CD4-positive, alpha-beta T cell (primary cell): ENCODE measurements at regions not wholly inside any gene's neighbourhood (a gene's known extent, or its start where the extent isn't known, plus 50 kb on each side); places are given as distances from the start of the nearest gene placed in this dataset.

Source experiments
- ATAC-seq: fragments of 200-7000 bp; cut with Tn5 transposase; one replicate; pipeline ENCODE4 v1.10.0; 2022; ENCODE audit warnings: mild to moderate bottlenecking; ENCODE audit not compliant: poor library complexity
- CTCF ChIA-PET: fragments of 350-600 bp; sonication (Branson Sonifier 250); formaldehyde crosslinking; loops from one replicate; lab custom pipeline; 2021; ENCODE audit warnings: antibody characterized with exemption, inconsistent platforms; lab: Charles Lee
- POLR2A ChIA-PET: fragments of 350-600 bp; sonication (Branson Sonifier 250); formaldehyde crosslinking; loops from one replicate; lab custom pipeline; 2021; ENCODE audit warnings: antibody characterized with exemption, inconsistent platforms; lab: Charles Lee
- DNase-seq, 14 experiments: peaks; one replicate each; pipeline ENCODE4 v3.0.0-alpha.2; 2013 to 2020; ENCODE audit warnings: mixed read lengths in 2 of 14
- H3K27ac ChIP-seq, 2 donors: one replicate each; pipeline versions ENCODE4 v1.5.1 to v1.7.0; 2013; ENCODE audit warnings: low read length in 2 of 2, low read depth in 1 of 2, mild to moderate bottlenecking in 1 of 2
- H3K27me3 ChIP-seq, 2 experiments: 1 replicate in 1 of 2; 2 replicates in 1 of 2; pipeline versions ENCODE4 v1.6.1 to v1.7.0; 2013; ENCODE audit warnings: low read length in 2 of 2, control low read depth in 1 of 2, mild to moderate bottlenecking in 1 of 2, moderate library complexity in 1 of 2; ENCODE audit not compliant: insufficient read depth in 2 of 2, control insufficient read depth in 1 of 2
- H3K36me3 ChIP-seq: one replicate; pipeline ENCODE4 v1.6.1; 2013; ENCODE audit warnings: low read length, control low read depth; ENCODE audit not compliant: insufficient read depth
- H3K4me1 ChIP-seq: one replicate; pipeline ENCODE4 v1.6.1; 2013; ENCODE audit warnings: low read length, control low read depth; ENCODE audit not compliant: insufficient read depth
- H3K4me3 ChIP-seq: one replicate; pipeline ENCODE4 v1.5.1; 2013; ENCODE audit warnings: mild to moderate bottlenecking, low read length, moderate library complexity
- H3K9me3 ChIP-seq, 2 experiments: 1 replicate in 1 of 2; 2 replicates in 1 of 2; pipeline versions ENCODE4 v1.6.1 to v1.7.0; 2013; ENCODE audit warnings: low read length in 2 of 2, mild to moderate bottlenecking in 2 of 2, control low read depth in 1 of 2, moderate library complexity in 1 of 2; ENCODE audit not compliant: control insufficient read depth in 1 of 2, insufficient read depth in 1 of 2
- H3K27ac Mint-ChIP-seq: one replicate; pipeline ENCODE4 v1.8.0; 2020; ENCODE audit warnings: mixed read lengths
- H3K27me3 Mint-ChIP-seq: one replicate; pipeline ENCODE4 v1.8.0; 2021; ENCODE audit warnings: mixed read lengths
- H3K36me3 Mint-ChIP-seq: one replicate; pipeline ENCODE4 v1.8.0; 2021; ENCODE audit warnings: low read depth, mixed read lengths
- H3K4me1 Mint-ChIP-seq: one replicate; pipeline ENCODE4 v1.8.0; 2021; ENCODE audit warnings: low read depth, mixed read lengths
- H3K4me3 Mint-ChIP-seq: one replicate; pipeline ENCODE4 v1.8.0; 2020; ENCODE audit warnings: mild to moderate bottlenecking, mixed read lengths
- H3K9me3 Mint-ChIP-seq: one replicate; pipeline ENCODE4 v1.8.0; 2020; ENCODE audit warnings: mixed read lengths
- intact Hi-C, 2 experiments: fragments of 100-400 bp; cut with DNase I in 1 of 2; cut with micrococcal nuclease in 1 of 2; formaldehyde crosslinking; loops; one replicate each; pipeline versions ENCODE4 v1.15.1 to v1.9.0; 2023 to 2025; cut with DNase I, micrococcal nuclease
- TF ChIP-seq, protein P1 (sequence below): fragments of 200-600 bp; IDR thresholded peaks from one replicate; pipeline ENCODE4 v1.8.0; 2022; ENCODE audit warnings: antibody characterized with exemption, mild to moderate bottlenecking

DNA sequence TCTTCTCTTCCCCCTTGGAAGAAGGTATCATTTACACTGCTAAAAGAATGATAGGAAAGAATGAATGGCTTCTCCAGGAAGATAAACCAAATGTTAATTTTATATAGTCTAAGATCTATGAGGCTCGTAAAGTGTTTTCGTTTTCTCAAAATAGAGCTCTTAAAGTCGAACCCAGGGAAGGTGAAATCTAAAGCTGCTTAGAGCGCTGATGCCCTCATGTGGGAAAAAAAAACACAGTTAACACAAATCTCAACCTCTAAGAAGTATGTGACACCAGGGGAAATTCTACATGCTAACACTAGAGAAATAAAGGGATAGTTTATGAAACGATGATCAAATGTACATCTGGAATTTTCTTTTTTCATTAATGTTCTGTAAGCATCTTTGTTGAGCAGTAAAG lies 257.9 kb downstream of the RASEF start:
- TF ChIP-seq, protein P1, sequence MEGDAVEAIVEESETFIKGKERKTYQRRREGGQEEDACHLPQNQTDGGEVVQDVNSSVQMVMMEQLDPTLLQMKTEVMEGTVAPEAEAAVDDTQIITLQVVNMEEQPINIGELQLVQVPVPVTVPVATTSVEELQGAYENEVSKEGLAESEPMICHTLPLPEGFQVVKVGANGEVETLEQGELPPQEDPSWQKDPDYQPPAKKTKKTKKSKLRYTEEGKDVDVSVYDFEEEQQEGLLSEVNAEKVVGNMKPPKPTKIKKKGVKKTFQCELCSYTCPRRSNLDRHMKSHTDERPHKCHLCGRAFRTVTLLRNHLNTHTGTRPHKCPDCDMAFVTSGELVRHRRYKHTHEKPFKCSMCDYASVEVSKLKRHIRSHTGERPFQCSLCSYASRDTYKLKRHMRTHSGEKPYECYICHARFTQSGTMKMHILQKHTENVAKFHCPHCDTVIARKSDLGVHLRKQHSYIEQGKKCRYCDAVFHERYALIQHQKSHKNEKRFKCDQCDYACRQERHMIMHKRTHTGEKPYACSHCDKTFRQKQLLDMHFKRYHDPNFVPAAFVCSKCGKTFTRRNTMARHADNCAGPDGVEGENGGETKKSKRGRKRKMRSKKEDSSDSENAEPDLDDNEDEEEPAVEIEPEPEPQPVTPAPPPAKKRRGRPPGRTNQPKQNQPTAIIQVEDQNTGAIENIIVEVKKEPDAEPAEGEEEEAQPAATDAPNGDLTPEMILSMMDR = no peak
- no peak for ATAC-seq
- H3K27ac ChIP-seq = no peak overlapping the region
- H3K4me1 ChIP-seq = no peaks in the 10 kb centered on the region
- no peaks in the 10 kb centered on the region for H3K9me3 ChIP-seq
- H3K4me3 ChIP-seq = no peak overlapping the region
- H3K36me3 ChIP-seq = no peaks in the 10 kb centered on the region
- no peaks in the 10 kb centered on the region for H3K27me3 ChIP-seq
- Mint-ChIP-seq H3K27me3 (no peaks in the 10 kb centered on the region), H3K9me3 (no peaks in the 10 kb centered on the region), H3K4me1 (no peaks in the 10 kb centered on the region), H3K36me3 (no peaks in the 10 kb centered on the region), H3K4me3 (no peak overlapping the region), H3K27ac (no peak overlapping the region)
- POLR2A ChIA-PET = no interaction called here
- intact Hi-C loops = no loop called here
- no peak for DNase-seq
- CTCF ChIA-PET = no interaction called here

DNA sequence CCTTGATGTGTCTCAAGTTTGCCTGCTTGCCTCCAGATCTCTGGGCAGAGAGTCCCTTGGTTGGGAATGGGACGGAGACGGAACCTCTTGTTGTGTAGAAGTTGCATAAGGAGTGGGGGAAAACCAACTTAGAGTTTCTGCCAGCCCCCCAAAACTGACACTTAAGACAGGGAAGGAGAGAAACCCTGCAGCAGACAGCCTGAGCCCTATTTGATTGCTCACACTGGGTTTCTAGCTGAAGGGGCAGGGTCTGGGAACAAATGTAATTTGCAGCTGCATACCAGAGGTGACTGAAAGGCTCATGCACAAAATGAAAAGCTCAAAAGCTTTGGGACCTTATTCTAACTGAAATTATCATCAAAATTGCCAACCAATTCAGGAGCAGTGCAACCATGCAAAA lies 254.5 kb downstream of the RASEF start:
- intact Hi-C loops = no loop called here
- no peaks in the 10 kb centered on the region for H3K4me1 ChIP-seq
- ATAC-seq (no peak), DNase-seq (no peak)
- H3K4me3 Mint-ChIP-seq = no peak overlapping the region
- no peaks in the 10 kb centered on the region for H3K27me3 ChIP-seq
- H3K27ac Mint-ChIP-seq = no peak overlapping the region
- no peaks in the 10 kb centered on the region for H3K9me3 Mint-ChIP-seq
- no peaks in the 10 kb centered on the region for H3K36me3 ChIP-seq
- H3K36me3 Mint-ChIP-seq = no peaks in the 10 kb centered on the region
- no peak overlapping the region for H3K4me3 ChIP-seq
- TF ChIP-seq, protein P1 = no peak
- ChIA-PET POLR2A (no interaction called here), CTCF (no interaction called here)
- H3K4me1 Mint-ChIP-seq = no peaks in the 10 kb centered on the region
- no peaks in the 10 kb centered on the region for H3K27me3 Mint-ChIP-seq
- H3K27ac ChIP-seq = no peak overlapping the region
- H3K9me3 ChIP-seq = no peaks in the 10 kb centered on the region

DNA sequence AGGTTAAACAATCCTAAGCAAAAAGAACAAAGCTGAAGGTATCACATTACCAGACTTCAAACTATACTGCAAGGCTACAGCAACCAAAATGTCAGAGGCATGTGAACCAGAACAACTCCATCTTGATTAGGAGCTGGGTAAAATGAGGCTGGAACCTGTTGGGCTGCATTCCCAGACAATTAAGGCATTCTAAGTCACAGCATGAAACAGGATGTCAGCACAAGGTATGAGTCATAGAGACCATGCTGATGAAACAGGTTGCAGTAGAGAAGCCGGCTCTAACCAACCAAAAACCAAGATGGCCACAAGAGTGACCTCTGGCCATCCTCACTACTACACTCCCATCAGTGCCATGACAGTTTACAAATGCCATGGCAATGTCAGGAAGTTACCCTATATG lies 252.0 kb downstream of the RASEF start:
- no peak overlapping the region for H3K27ac ChIP-seq
- no peaks in the 10 kb centered on the region for H3K4me1 ChIP-seq
- ATAC-seq = no peak
- Mint-ChIP-seq H3K4me1 (no peaks in the 10 kb centered on the region), H3K9me3 (no peaks in the 10 kb centered on the region), H3K27ac (no peak overlapping the region), H3K36me3 (no peaks in the 10 kb centered on the region), H3K4me3 (no peak overlapping the region), H3K27me3 (no peaks in the 10 kb centered on the region)
- no peak for DNase-seq
- CTCF ChIA-PET = no interaction called here
- no peaks in the 10 kb centered on the region for H3K9me3 ChIP-seq
- H3K36me3 ChIP-seq = no peaks in the 10 kb centered on the region
- TF ChIP-seq, protein P1 = no peak
- POLR2A ChIA-PET = no interaction called here
- no peak overlapping the region for H3K4me3 ChIP-seq
- no peaks in the 10 kb centered on the region for H3K27me3 ChIP-seq
- intact Hi-C loops = no loop called here
